COR-L47 (cell line): ENCODE measurements at regions not wholly inside any gene's neighbourhood (a gene's known extent, or its start where the extent isn't known, plus 50 kb on each side); places are given as distances from the start of the nearest gene placed in this dataset.

Experiments
- DNase-seq: peaks from one replicate; lab custom pipeline; 2025; lab: John Stamatoyannopoulos, UW

GRCh38 chr2:20560011-20560410 lies 90.9 kb downstream of the HS1BP3 start:
- no peak for DNase-seq

DNA sequence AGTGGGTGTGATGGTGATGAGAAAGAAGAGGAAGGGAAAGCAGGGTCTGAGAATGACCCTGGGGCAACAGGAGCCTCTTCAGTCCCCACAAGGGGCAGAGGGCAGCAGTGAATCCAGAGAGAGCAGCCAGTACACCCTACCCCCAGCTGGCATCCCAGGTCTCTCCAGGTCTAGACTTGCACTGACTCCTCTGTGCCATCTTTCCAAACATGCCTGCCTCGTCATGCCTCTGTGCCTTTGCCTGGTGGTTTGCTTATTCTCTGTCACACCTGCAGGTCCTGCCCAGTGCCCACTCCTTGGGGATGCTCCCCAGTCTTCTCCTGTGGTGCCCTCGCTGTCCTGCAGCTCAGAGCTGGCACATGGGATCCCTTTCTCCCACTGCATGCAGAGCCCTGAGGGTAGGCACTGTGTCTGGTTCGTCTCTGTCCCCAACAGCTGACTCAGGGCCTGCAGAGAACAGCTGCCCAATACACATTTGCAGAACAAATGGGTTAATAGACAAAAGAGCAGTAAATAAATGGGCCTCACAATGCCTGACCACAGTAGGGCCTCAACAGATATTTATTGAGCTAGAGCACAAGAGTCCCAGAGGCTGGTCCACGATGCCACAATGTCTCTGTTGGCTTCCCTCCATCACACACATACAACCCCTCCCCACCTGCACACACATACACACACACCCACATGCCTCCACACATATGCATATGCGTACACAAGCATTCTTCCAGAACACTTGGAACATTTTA lies 89.8 kb downstream of the HS1BP3 start:
- DNase-seq = no peak

DNA sequence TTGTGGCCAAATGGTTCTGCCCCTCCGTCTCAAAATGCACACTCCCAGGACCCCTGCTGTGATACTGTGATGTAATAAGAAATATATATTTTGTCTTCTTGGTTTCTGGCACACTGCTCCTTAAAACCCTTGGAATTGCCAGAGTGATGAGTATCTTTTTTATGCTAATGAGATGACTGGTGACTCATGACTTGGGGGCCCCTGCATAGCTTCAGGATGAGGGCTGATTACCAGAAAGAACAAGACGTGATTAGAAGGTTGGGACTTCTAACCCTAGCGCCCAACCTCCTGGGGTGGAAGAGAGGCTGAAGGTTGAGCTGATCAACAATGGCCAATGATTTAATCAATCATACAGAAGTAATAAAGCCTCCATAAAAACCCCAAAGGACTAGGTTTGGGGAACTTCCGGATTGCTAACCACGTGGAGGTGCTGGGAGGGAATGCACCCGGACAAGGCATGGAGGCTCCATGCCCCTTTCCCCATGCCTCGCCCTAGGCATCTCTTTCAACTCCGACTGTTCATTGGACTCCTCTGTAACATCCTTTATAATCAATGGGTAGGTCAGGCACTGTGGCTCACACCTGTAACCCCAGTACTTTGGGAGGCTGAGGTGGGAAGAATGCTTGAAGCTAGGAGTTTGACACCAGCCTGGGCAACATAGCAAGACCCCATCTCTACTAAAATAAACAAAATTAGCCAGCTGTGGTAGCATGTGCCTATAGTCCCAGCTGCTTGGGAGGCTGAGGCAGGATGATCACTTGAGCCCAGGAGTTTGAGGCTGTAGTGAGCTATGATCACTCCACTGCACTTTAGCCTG lies 89.1 kb downstream of the HS1BP3 start:
- DNase-seq = no peak

GRCh38 chr2:20562540-20563225 lies 88.2 kb downstream of the HS1BP3 start:
- no peak for DNase-seq

DNA sequence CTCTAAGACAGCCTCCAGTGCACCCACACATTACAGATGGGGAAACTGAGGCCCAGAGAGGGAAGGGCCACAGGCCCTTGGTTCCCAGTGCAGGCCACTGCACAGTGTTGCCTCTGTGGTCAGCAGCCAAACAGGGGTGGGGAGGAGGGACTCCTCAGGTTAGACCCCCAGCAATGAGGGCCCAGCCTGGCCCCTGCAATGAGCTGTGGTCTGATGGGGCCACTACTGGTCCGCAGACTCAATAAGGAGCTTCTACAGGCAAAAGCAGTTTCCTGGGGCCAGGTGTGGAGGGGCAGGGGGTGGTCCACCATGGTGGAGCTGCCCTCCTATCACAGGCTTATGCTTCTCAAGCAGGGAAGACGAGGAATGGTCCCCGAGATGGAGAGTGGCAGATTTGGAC lies 87.6 kb downstream of the HS1BP3 start:
- no peak for DNase-seq

DNA sequence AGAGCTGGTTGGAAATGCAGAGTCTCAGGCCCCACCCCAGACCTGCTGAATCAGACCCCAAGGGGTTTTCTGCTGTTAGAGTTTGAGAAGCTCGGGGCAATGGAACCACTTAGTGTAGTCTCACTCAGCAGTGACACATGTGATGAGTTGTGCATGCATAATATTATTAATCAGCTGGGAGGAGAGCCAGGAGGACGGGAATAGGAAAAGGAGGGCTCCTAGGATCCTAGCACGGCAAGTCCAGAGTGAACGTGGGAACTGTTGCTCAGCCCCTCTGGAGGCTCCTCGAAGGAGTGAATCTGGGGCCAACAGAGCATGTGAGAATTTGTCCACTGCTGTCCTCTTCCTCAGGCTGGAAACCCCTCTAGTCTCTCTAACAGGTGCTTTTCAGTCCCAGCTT lies 87.1 kb downstream of the HS1BP3 start:
- no peak for DNase-seq

- DNase-seq = no peak
Measured at GRCh38 chr2:20565101-20565622, 85.7 kb downstream of the HS1BP3 start.

GRCh38 chr2:20565623-20566236 lies 85.2 kb downstream of the HS1BP3 start:
- no peak for DNase-seq

DNA sequence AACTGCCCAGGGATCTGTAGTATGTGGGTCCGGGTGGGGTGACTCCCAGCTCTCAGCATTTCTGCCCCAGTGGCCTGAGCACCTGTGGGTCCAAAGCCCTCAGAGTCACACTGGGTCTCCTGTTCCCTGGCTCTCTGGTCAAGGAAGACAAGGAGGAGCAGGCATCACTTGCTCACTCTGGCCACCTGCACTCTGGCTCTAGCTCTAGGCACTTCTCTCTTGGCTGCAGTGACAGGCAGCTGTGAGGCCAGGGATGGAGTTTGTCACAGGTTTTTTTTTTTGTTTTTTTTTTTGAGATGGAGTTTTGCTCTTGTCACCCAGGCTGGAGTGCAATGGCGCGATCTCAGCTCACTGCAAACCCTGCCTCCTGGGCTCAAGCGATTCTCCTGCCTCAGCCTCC lies 84.6 kb downstream of the HS1BP3 start:
- DNase-seq = no peak

DNA sequence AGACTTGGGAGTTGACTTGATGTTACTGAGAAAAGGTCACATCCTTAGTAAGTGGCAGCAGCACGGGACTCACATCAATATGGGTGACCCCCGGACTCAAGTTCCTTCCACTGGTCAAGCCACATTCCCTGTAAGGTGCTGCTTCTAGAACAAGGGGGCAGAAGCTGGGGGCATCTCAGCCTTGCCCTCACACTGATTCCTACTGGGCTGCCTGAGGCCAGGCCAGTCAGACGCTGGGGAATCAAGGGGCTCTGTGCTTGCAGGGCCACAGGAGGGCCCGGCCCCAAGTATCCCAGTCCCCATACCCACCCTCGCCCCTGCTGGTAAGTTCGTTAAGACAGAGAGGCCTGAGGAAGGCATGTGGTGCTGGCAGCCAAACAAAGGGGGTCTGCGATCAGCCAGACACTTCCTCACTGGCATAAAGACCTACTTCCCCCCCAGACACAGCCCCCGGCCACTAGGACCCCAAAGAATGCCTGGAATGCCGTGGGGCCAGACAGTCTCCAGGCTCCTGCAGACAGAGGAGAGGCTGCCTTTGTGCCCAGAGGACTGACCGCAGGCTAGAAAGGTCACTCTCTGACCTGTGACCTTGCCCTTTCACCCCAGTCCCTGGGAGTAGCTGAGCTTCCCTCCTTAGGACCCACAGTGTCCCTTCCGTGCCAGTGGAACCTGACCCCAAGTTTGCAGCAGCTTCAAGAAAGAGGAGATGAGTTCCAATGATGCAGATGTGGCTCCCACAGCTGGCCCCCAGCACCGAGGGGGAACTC lies 83.6 kb downstream of the HS1BP3 start:
- DNase-seq = no peak
